Mesendoderm (in vitro differentiated cells): ENCODE measurements at regions not wholly inside any gene's neighbourhood (a gene's known extent, or its start where the extent isn't known, plus 50 kb on each side); places are given as distances from the start of the nearest gene placed in this dataset.

ENCODE experiments used
- DNase-seq: peaks from one replicate; pipeline ENCODE4 v3.0.0; 2013
- H2AK5ac ChIP-seq: 2 replicates; pipeline ENCODE4 v1.6.1; 2013; ENCODE audit warnings: low read length, inconsistent platforms
- H2BK120ac ChIP-seq: 2 replicates; pipeline ENCODE4 v1.6.1; 2013; ENCODE audit warnings: low read depth, mild to moderate bottlenecking, low read length, moderate library complexity, mixed read lengths
- H2BK15ac ChIP-seq: replicated peaks from 2 replicates; pipeline ENCODE4 v1.6.1; 2013; ENCODE audit warnings: low read depth, mild to moderate bottlenecking, moderate library complexity
- H2BK5ac ChIP-seq: 2 replicates; pipeline ENCODE4 v1.6.1; 2013; ENCODE audit warnings: low read length, inconsistent platforms
- H3K18ac ChIP-seq: 2 replicates; pipeline ENCODE4 v1.6.1; 2013; ENCODE audit warnings: mild to moderate bottlenecking, low read length, mixed read lengths
- H3K23ac ChIP-seq: one replicate; pipeline ENCODE4 v1.6.1; 2013; ENCODE audit warnings: low read length
- H3K27ac ChIP-seq: 2 replicates; pipeline ENCODE4 v1.5.1; 2013; ENCODE audit warnings: low read depth, mild to moderate bottlenecking, inconsistent platforms, low read length, moderate library complexity
- H3K27me3 ChIP-seq: 2 replicates; pipeline ENCODE4 v1.6.1; 2013; ENCODE audit warnings: low read length, control low read depth, mild to moderate bottlenecking, inconsistent platforms; ENCODE audit not compliant: insufficient read depth, poor library complexity
- H3K36me3 ChIP-seq: 2 replicates; pipeline ENCODE4 v1.6.1; 2013; ENCODE audit warnings: low read length, inconsistent platforms; ENCODE audit not compliant: control insufficient read depth, insufficient read depth
- H3K4ac ChIP-seq: one replicate; pipeline ENCODE4 v1.6.1; 2013; ENCODE audit warnings: low read depth, mild to moderate bottlenecking, low read length, moderate library complexity
- H3K4me1 ChIP-seq: 2 replicates; pipeline ENCODE4 v1.6.1; 2013; ENCODE audit warnings: low read depth, low read length, inconsistent platforms; ENCODE audit not compliant: control insufficient read depth
- H3K4me2 ChIP-seq: 2 replicates; pipeline ENCODE4 v1.6.1; 2013; ENCODE audit warnings: low read length
- H3K4me3 ChIP-seq: 2 replicates; pipeline ENCODE4 v1.5.1; 2013; ENCODE audit warnings: mild to moderate bottlenecking, low read length
- H3K56ac ChIP-seq: one replicate; pipeline ENCODE4 v1.6.1; 2013; ENCODE audit warnings: low read length
- H3K79me1 ChIP-seq: 2 replicates; pipeline ENCODE4 v1.6.1; 2013; ENCODE audit warnings: low read length, inconsistent platforms
- H3K79me2 ChIP-seq: 2 replicates; pipeline ENCODE4 v1.6.1; 2013; ENCODE audit warnings: mild to moderate bottlenecking, low read length; ENCODE audit not compliant: control insufficient read depth, insufficient read depth
- H3K9ac ChIP-seq: 2 replicates; pipeline ENCODE4 v1.6.1; 2013; ENCODE audit warnings: low read length, inconsistent platforms
- H4K5ac ChIP-seq: one replicate; pipeline ENCODE4 v1.6.1; 2013; ENCODE audit warnings: low read length
- H4K8ac ChIP-seq: one replicate; pipeline ENCODE4 v1.6.1; 2013; ENCODE audit warnings: low read depth, mild to moderate bottlenecking, control low read depth, low read length, moderate library complexity
- WGBS: extraction: QIAGEN DNeasy Blood & Tissue Kit; methylation state at CpG from one replicate; pipeline ENCODE4 v1.1.7; 2013; ENCODE audit warnings: low lambda C conversion rate, missing lambda C conversion rate; ENCODE audit not compliant: insufficient coverage; ENCODE audit errors: extremely low coverage; 5-methylcytosine and 5-hydroxymethylcytosine counted together

- H3K4ac ChIP-seq = no peak overlapping the region
- H3K36me3 ChIP-seq = no peaks in the 10 kb centered on the region
- H2BK120ac ChIP-seq = no peak overlapping the region
- H3K27ac ChIP-seq = no peak overlapping the region
- no peaks in the 10 kb centered on the region for H3K4me1 ChIP-seq
- no peak overlapping the region for H3K4me3 ChIP-seq
- H3K9ac ChIP-seq = no peak overlapping the region
- H3K79me2 ChIP-seq = no peaks in the 10 kb centered on the region
- no peak overlapping the region for H2BK5ac ChIP-seq
- no peak overlapping the region for H3K23ac ChIP-seq
- no peak overlapping the region for H2BK15ac ChIP-seq
- H4K5ac ChIP-seq = no peak overlapping the region
- no peak overlapping the region for H2AK5ac ChIP-seq
- H3K18ac ChIP-seq = no peak overlapping the region
- H3K27me3 ChIP-seq = no peaks in the 10 kb centered on the region
- H3K56ac ChIP-seq = no peak overlapping the region
- H3K79me1 ChIP-seq = no peaks in the 10 kb centered on the region
- no peak overlapping the region for H4K8ac ChIP-seq
- no peak for DNase-seq
- H3K4me2 ChIP-seq = no peak overlapping the region
Measured at GRCh38 chr18:39524370-39524769, 1958.8 kb upstream of the CELF4 start.

GRCh38 chr18:39523281-39523680 is 1957.7 kb upstream of the CELF4 start:
- no peak overlapping the region for H3K4me3 ChIP-seq
- no peak overlapping the region for H2BK120ac ChIP-seq
- H4K8ac ChIP-seq = no peak overlapping the region
- no peaks in the 10 kb centered on the region for H3K4me1 ChIP-seq
- no peaks in the 10 kb centered on the region for H3K79me1 ChIP-seq
- H4K5ac ChIP-seq = no peak overlapping the region
- H3K9ac ChIP-seq = no peak overlapping the region
- H3K36me3 ChIP-seq = no peaks in the 10 kb centered on the region
- DNase-seq = peak; percentile 43
- H3K23ac ChIP-seq = no peak overlapping the region
- H3K18ac ChIP-seq = no peak overlapping the region
- no peak overlapping the region for H2AK5ac ChIP-seq
- no peak overlapping the region for H3K27ac ChIP-seq
- H2BK15ac ChIP-seq = no peak overlapping the region
- no peak overlapping the region for H3K4me2 ChIP-seq
- no peak overlapping the region for H3K56ac ChIP-seq
- no peaks in the 10 kb centered on the region for H3K27me3 ChIP-seq
- no CpG with 5 or more reads among the region's 1 CpG for WGBS
- H2BK5ac ChIP-seq = no peak overlapping the region
- H3K4ac ChIP-seq = no peak overlapping the region
- no peaks in the 10 kb centered on the region for H3K79me2 ChIP-seq

- DNase-seq = no peak
- Histone ChIP-seq H3K9ac (no peak overlapping the region), H3K79me2 (no peaks in the 10 kb centered on the region), H3K79me1 (no peaks in the 10 kb centered on the region), H4K8ac (no peak overlapping the region), H3K4ac (no peak overlapping the region), H3K4me2 (no peak overlapping the region), H3K4me1 (no peaks in the 10 kb centered on the region), H3K27me3 (no peaks in the 10 kb centered on the region), H3K18ac (no peak overlapping the region), H3K4me3 (no peak overlapping the region), H4K5ac (no peak overlapping the region), H2AK5ac (no peak overlapping the region), H2BK5ac (no peak overlapping the region), H3K27ac (no peak overlapping the region), H2BK15ac (no peak overlapping the region), H2BK120ac (no peak overlapping the region), H3K56ac (no peak overlapping the region), H3K36me3 (no peaks in the 10 kb centered on the region), H3K23ac (no peak overlapping the region)
Measured at GRCh38 chr18:39521164-39521563, 1955.6 kb upstream of the CELF4 start.

- no peak overlapping the region for H3K9ac ChIP-seq
- no peak overlapping the region for H2BK15ac ChIP-seq
- no peak overlapping the region for H3K18ac ChIP-seq
- H3K56ac ChIP-seq = no peak overlapping the region
- H3K4me2 ChIP-seq = no peak overlapping the region
- H4K8ac ChIP-seq = no peak overlapping the region
- no peaks in the 10 kb centered on the region for H3K79me2 ChIP-seq
- no peaks in the 10 kb centered on the region for H3K79me1 ChIP-seq
- H2BK120ac ChIP-seq = no peak overlapping the region
- no CpG with 5 or more reads among the region's 2 CpGs for WGBS
- H3K4me1 ChIP-seq = no peaks in the 10 kb centered on the region
- DNase-seq = no peak
- no peak overlapping the region for H3K4ac ChIP-seq
- H3K36me3 ChIP-seq = no peaks in the 10 kb centered on the region
- no peak overlapping the region for H3K27ac ChIP-seq
- H2BK5ac ChIP-seq = no peak overlapping the region
- no peak overlapping the region for H2AK5ac ChIP-seq
- no peaks in the 10 kb centered on the region for H3K27me3 ChIP-seq
- no peak overlapping the region for H4K5ac ChIP-seq
- H3K4me3 ChIP-seq = no peak overlapping the region
- no peak overlapping the region for H3K23ac ChIP-seq
Measured at GRCh38 chr18:39519741-39520140, 1954.1 kb upstream of the CELF4 start.

- no peak overlapping the region for H3K9ac ChIP-seq
- no peak overlapping the region for H3K4me3 ChIP-seq
- H3K27ac ChIP-seq = no peak overlapping the region
- no peaks in the 10 kb centered on the region for H3K36me3 ChIP-seq
- no peaks in the 10 kb centered on the region for H3K79me2 ChIP-seq
- H3K79me1 ChIP-seq = no peaks in the 10 kb centered on the region
- no peak overlapping the region for H4K5ac ChIP-seq
- H3K23ac ChIP-seq = no peak overlapping the region
- DNase-seq = no peak
- no peaks in the 10 kb centered on the region for H3K4me1 ChIP-seq
- no peak overlapping the region for H2BK15ac ChIP-seq
- no peaks in the 10 kb centered on the region for H3K27me3 ChIP-seq
- no peak overlapping the region for H3K4ac ChIP-seq
- H2AK5ac ChIP-seq = no peak overlapping the region
- H2BK5ac ChIP-seq = no peak overlapping the region
- H2BK120ac ChIP-seq = no peak overlapping the region
- H3K18ac ChIP-seq = no peak overlapping the region
- H3K4me2 ChIP-seq = no peak overlapping the region
- H3K56ac ChIP-seq = no peak overlapping the region
- no CpG with 5 or more reads among the region's 3 CpGs for WGBS
- no peak overlapping the region for H4K8ac ChIP-seq
Measured at GRCh38 chr18:39515299-39515698, 1949.7 kb upstream of the CELF4 start.

- Histone ChIP-seq H3K9ac (no peak overlapping the region), H3K56ac (no peak overlapping the region), H4K5ac (no peak overlapping the region), H2BK120ac (no peak overlapping the region), H3K27ac (no peak overlapping the region), H3K18ac (no peak overlapping the region), H3K79me1 (no peaks in the 10 kb centered on the region), H2BK5ac (no peak overlapping the region), H3K23ac (no peak overlapping the region), H4K8ac (no peak overlapping the region), H3K4ac (no peak overlapping the region), H3K79me2 (no peaks in the 10 kb centered on the region), H2BK15ac (no peak overlapping the region), H3K27me3 (no peaks in the 10 kb centered on the region), H3K36me3 (no peaks in the 10 kb centered on the region), H3K4me1 (no peaks in the 10 kb centered on the region), H2AK5ac (no peak overlapping the region), H3K4me3 (no peak overlapping the region), H3K4me2 (no peak overlapping the region)
- DNase-seq = no peak
- no CpG with 5 or more reads among the region's 3 CpGs for whole genome bisulfite sequencing
Measured at GRCh38 chr18:39513186-39513585, 1947.6 kb upstream of the CELF4 start.
